ENCODE measurements at regions not wholly inside any gene's neighbourhood (a gene's known extent, or its start where the extent isn't known, plus 50 kb on each side); places are given as distances from the start of the nearest gene placed in this dataset.

DNA sequence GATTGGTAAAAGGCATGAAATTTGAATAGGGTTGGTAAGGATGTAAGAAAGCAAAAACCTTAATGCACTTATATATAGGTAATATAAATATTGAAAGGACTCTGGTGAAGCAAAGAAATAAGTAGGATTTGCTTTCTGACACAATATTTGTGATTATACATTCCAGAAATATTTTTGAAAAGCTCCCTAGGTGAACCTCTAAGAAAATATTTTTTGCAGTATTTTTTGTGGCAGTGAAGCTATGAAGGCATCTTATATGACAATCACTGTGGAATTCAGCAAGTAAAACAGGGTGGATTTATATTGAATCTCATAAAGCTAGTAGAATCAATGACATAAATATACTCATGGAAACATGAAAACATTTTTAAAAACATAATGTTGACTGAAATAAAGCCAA, 119.6 kb upstream of the EPHA3 start:
- TF ChIP-seq PBX3 (IDR thresholded peaks at IDR 0.05) (no peak), EP300 (IDR thresholded peaks at IDR 0.05; ENCODE audit: borderline replicate concordance in 1 of 2, low read depth in 1 of 2, low read length in 1 of 2) (no peak), POLR2AphosphoS5 (IDR thresholded peaks at IDR 0.05; ENCODE audit: low read depth, low read length) (no peak), YY1 (IDR thresholded peaks at IDR 0.05; ENCODE audit: low read depth) (no peak), RFX5 (IDR thresholded peaks at IDR 0.05; ENCODE audit: low read length) (no peak), USF1 (IDR thresholded peaks at IDR 0.05; ENCODE audit: borderline replicate concordance, low read depth) (no peak), FOXM1 (IDR thresholded peaks at IDR 0.05; ENCODE audit: low read depth) (no peak), TAF1 (IDR thresholded peaks at IDR 0.05; ENCODE audit: borderline replicate concordance, low read depth, low read length) (no peak)
- TF ChIP-seq, protein P1, sequence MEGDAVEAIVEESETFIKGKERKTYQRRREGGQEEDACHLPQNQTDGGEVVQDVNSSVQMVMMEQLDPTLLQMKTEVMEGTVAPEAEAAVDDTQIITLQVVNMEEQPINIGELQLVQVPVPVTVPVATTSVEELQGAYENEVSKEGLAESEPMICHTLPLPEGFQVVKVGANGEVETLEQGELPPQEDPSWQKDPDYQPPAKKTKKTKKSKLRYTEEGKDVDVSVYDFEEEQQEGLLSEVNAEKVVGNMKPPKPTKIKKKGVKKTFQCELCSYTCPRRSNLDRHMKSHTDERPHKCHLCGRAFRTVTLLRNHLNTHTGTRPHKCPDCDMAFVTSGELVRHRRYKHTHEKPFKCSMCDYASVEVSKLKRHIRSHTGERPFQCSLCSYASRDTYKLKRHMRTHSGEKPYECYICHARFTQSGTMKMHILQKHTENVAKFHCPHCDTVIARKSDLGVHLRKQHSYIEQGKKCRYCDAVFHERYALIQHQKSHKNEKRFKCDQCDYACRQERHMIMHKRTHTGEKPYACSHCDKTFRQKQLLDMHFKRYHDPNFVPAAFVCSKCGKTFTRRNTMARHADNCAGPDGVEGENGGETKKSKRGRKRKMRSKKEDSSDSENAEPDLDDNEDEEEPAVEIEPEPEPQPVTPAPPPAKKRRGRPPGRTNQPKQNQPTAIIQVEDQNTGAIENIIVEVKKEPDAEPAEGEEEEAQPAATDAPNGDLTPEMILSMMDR (IDR thresholded peaks at IDR 0.05) = no peak
